ENCODE measurements at regions not wholly inside any gene's neighbourhood (a gene's known extent, or its start where the extent isn't known, plus 50 kb on each side); places are given as distances from the start of the nearest gene placed in this dataset.

DNA sequence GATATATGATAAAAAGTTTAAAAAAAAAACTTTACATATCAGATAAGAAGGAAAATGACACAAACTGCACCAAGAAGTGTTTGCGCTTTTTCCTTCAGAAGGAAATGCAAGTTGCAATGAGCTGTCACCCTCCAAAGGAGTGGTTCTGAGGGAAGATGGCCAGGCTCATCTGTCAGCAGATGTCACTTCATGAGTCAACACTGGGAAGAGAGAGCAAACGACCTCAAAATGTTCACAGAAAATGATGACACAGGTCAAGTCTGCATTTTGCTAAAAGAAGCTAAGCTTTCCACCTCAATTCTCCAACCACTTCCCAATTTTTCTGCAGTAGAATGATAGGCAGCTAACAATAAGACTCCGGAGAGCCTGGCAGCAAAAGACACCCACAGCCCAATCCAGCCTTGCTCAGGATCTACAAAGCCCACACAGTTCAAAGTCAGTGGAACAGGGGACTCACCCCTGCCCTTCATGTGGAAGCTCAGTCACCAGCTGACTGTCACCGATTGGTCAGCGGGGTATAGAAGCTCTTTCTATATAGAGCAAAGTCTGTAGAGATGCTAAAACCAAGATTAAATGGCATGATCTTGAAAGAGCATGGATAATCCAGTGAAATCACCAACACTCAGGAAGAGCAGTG is 155.1 kb upstream of the NEBL start:
- intact Hi-C loops (cut with DNase I): no loop called here
- 76 to 79% methylated on average over 5 of the region's 5 CpGs for WGBS, 2 donors
- no peaks in the 10 kb centered on the region for H3K4me1 ChIP-seq (ENCODE audit: control insufficient read depth in 1 of 2, insufficient read depth in 2 of 2, low read length in 2 of 2)
- no peak overlapping the region for H3K27ac ChIP-seq (ENCODE audit: low read depth in 1 of 2, low read length in 2 of 2)
- DNase-seq (no peak), ATAC-seq (ENCODE audit: low FRiP score) (no peak)
- H3K9me3 ChIP-seq (ENCODE audit: control insufficient read depth, low read length): peaks cover 3% of the 10 kb centered on the region
- no peak overlapping the region for H3K4me3 ChIP-seq (ENCODE audit: low read length in 2 of 2)
- H3K36me3 ChIP-seq (ENCODE audit: control insufficient read depth in 1 of 2, insufficient read depth in 2 of 2, low read length in 1 of 2): no peaks in the 10 kb centered on the region
- H3K27me3 ChIP-seq (ENCODE audit: control insufficient read depth in 1 of 2, insufficient read depth in 2 of 2, low read length in 1 of 2): no peaks in the 10 kb centered on the region

DNA sequence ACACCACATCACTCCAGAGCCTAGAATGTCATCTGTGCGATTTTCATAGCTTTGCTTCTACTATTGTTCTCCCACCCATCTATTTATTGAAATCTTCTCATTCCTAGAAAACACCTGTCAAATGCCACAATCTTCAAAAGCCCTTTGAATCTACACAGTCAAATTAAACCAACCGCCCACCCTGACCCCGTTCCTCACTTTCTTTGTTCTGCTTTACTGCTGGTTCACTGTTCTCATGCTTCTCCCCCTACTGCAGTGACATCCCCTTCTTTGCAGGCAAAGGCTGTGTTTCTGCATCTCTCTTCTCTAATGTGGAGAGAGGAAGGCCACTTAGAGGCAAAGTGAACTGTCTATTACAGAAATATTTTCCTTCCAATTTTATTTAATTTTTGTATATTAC is 152.4 kb upstream of the NEBL start:
- Histone ChIP-seq H3K9me3 (ENCODE audit: control insufficient read depth, low read length) (peaks cover 3% of the 10 kb centered on the region), H3K4me1 (ENCODE audit: control insufficient read depth in 1 of 2, insufficient read depth in 2 of 2, low read length in 2 of 2) (no peaks in the 10 kb centered on the region), H3K27ac (ENCODE audit: low read depth in 1 of 2, low read length in 2 of 2) (no peak overlapping the region), H3K36me3 (ENCODE audit: control insufficient read depth in 1 of 2, insufficient read depth in 2 of 2, low read length in 1 of 2) (no peaks in the 10 kb centered on the region), H3K27me3 (ENCODE audit: control insufficient read depth in 1 of 2, insufficient read depth in 2 of 2, low read length in 1 of 2) (no peaks in the 10 kb centered on the region), H3K4me3 (ENCODE audit: low read length in 2 of 2) (no peak overlapping the region)
- intact Hi-C loops (cut with DNase I): no loop called here
- 92 to 95% methylated on average over 3 of the region's 3 CpGs for WGBS, 2 donors
- ATAC-seq (ENCODE audit: low FRiP score) (no peak), DNase-seq (no peak)

DNA sequence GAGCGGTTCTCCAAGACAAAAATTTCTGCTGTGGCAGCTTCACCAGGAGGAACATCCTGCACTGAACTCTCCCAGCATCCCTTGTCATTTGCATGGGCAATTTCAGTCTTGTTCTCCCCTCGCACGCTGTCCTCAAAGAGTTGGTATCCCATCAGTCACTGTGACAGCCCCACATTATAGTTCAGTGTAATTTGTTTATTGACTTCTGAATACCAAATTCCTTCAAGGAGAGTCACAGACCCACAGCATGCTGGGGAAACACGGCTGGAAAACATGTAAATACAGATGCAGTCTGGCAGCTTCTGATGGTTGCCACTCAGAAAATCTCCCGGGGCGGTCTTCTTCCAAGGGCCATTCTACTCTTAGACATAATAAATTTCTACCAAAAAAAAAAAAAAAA is 151.0 kb upstream of the NEBL start:
- H3K4me1 ChIP-seq (ENCODE audit: control insufficient read depth in 1 of 2, insufficient read depth in 2 of 2, low read length in 2 of 2): no peaks in the 10 kb centered on the region
- peaks cover 3% of the 10 kb centered on the region for H3K9me3 ChIP-seq (ENCODE audit: control insufficient read depth, low read length)
- intact Hi-C loops (cut with DNase I): no loop called here
- H3K4me3 ChIP-seq (ENCODE audit: low read length in 2 of 2): no peak overlapping the region
- WGBS, 2 donors: 67 to 70% methylated on average over 6 of the region's 6 CpGs
- no peak for DNase-seq
- no peak overlapping the region for H3K27ac ChIP-seq (ENCODE audit: low read depth in 1 of 2, low read length in 2 of 2)
- ATAC-seq (ENCODE audit: low FRiP score): no peak
- H3K27me3 ChIP-seq (ENCODE audit: control insufficient read depth in 1 of 2, insufficient read depth in 2 of 2, low read length in 1 of 2): no peaks in the 10 kb centered on the region
- H3K36me3 ChIP-seq (ENCODE audit: control insufficient read depth in 1 of 2, insufficient read depth in 2 of 2, low read length in 1 of 2): no peaks in the 10 kb centered on the region

DNA sequence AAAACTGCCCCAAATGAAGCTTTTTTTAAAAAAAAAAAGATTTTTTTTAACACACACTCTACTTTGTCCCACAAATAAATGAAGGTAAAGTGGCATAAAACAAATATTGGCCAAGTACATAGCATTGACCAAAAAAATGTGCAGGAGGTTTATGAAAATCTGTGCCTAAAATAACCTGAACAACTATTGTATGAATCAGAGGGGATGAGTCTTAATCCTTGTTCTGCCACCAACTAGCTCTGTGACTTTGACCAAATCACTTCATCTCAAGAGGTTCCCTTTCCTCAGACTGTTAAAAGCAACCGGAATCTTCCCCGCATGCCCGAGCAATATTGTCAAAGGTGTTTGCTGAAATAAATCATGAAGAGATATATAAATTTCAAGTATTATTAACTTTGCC is 150.4 kb upstream of the NEBL start:
- Histone ChIP-seq H3K4me3 (ENCODE audit: low read length in 2 of 2) (no peak overlapping the region), H3K27me3 (ENCODE audit: control insufficient read depth in 1 of 2, insufficient read depth in 2 of 2, low read length in 1 of 2) (no peaks in the 10 kb centered on the region), H3K9me3 (ENCODE audit: control insufficient read depth, low read length) (peaks cover 1% of the 10 kb centered on the region), H3K27ac (ENCODE audit: low read depth in 1 of 2, low read length in 2 of 2) (no peak overlapping the region), H3K36me3 (ENCODE audit: control insufficient read depth in 1 of 2, insufficient read depth in 2 of 2, low read length in 1 of 2) (no peaks in the 10 kb centered on the region), H3K4me1 (ENCODE audit: control insufficient read depth in 1 of 2, insufficient read depth in 2 of 2, low read length in 2 of 2) (no peaks in the 10 kb centered on the region)
- WGBS, 2 donors: 90 to 91% methylated on average over 3 of the region's 3 CpGs
- no peak for ATAC-seq (ENCODE audit: low FRiP score)
- DNase-seq: no peak
- intact Hi-C loops (cut with DNase I): no loop called here

DNA sequence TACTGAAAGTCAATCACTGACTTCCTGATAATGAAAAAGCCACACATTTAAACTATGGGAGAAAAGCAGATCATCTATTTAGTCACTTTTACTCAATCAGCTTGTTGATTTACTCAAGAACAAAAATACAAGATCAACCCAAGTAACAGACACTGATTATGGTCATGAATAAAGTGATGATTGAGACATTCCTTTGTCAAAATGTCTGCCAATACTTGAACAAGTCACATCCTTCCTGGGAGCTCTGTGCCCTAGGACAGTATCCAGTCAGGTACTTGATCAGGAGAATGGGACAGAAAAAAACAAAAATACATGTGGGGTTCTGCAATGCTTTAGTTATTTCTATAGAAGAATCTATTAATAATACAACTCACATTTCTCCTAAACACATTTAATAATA is 150.0 kb upstream of the NEBL start:
- intact Hi-C loops (cut with DNase I): no loop called here
- no peak overlapping the region for H3K4me3 ChIP-seq (ENCODE audit: low read length in 2 of 2)
- no peaks in the 10 kb centered on the region for H3K9me3 ChIP-seq (ENCODE audit: control insufficient read depth, low read length)
- H3K27ac ChIP-seq (ENCODE audit: low read depth in 1 of 2, low read length in 2 of 2): no peak overlapping the region
- no peaks in the 10 kb centered on the region for H3K4me1 ChIP-seq (ENCODE audit: control insufficient read depth in 1 of 2, insufficient read depth in 2 of 2, low read length in 2 of 2)
- no peak for DNase-seq
- no peaks in the 10 kb centered on the region for H3K36me3 ChIP-seq (ENCODE audit: control insufficient read depth in 1 of 2, insufficient read depth in 2 of 2, low read length in 1 of 2)
- no peaks in the 10 kb centered on the region for H3K27me3 ChIP-seq (ENCODE audit: control insufficient read depth in 1 of 2, insufficient read depth in 2 of 2, low read length in 1 of 2)
- ATAC-seq (ENCODE audit: low FRiP score): no peak

DNA sequence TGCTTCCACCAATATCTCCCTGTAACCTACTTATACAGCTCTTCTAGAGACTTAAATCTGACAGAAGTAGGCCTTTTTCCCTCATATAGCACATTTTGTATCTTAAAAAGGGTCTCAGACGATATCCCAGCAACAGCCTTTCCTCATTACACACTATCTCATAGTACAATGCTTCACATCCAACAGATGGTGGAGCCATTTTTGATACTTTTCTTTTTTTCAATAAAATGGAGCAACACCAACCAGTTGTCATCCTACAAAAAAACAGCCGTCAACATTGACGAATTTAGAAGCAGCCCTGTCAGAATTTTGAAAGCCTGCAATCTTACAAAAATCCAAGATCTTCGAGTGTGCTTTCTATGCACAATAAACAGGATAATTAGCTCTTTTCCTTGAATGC is 145.9 kb upstream of the NEBL start:
- 90 to 92% methylated on average over 4 of the region's 4 CpGs for WGBS, 2 donors
- Histone ChIP-seq H3K4me3 (ENCODE audit: low read length in 2 of 2) (no peak overlapping the region), H3K27me3 (ENCODE audit: control insufficient read depth in 1 of 2, insufficient read depth in 2 of 2, low read length in 1 of 2) (no peaks in the 10 kb centered on the region), H3K36me3 (ENCODE audit: control insufficient read depth in 1 of 2, insufficient read depth in 2 of 2, low read length in 1 of 2) (no peaks in the 10 kb centered on the region), H3K4me1 (ENCODE audit: control insufficient read depth in 1 of 2, insufficient read depth in 2 of 2, low read length in 2 of 2) (no peaks in the 10 kb centered on the region), H3K9me3 (ENCODE audit: control insufficient read depth, low read length) (no peaks in the 10 kb centered on the region), H3K27ac (ENCODE audit: low read depth in 1 of 2, low read length in 2 of 2) (no peak overlapping the region)
- DNase-seq (no peak), ATAC-seq (ENCODE audit: low FRiP score) (no peak)
- intact Hi-C loops (cut with DNase I): no loop called here

DNA sequence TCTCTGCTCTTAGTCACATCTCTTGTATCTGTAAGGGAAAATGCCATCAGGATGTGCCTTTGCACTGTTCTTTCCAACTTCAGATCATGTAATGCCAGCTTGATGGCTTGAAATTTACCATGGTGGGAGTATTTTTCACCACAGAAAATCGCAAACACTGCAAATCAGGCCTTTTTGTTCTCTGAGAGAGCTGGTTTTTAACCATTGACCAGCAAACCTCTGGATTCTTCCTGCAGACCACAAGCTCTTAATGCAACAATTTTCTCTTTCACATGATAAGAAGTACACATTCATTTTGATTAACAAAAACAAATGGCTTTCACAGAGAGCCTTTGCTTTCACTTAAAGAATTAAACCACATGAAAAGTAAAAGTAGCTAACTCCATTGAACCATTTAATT is 145.4 kb upstream of the NEBL start:
- no peak for DNase-seq
- no peak overlapping the region for H3K27ac ChIP-seq (ENCODE audit: low read depth in 1 of 2, low read length in 2 of 2)
- H3K9me3 ChIP-seq (ENCODE audit: control insufficient read depth, low read length): no peaks in the 10 kb centered on the region
- intact Hi-C loops (cut with DNase I): no loop called here
- 87 to 90% methylated on average over 1 of the region's 1 CpG for WGBS, 2 donors
- no peak for ATAC-seq (ENCODE audit: low FRiP score)
- H3K4me3 ChIP-seq (ENCODE audit: low read length in 2 of 2): no peak overlapping the region
- no peaks in the 10 kb centered on the region for H3K36me3 ChIP-seq (ENCODE audit: control insufficient read depth in 1 of 2, insufficient read depth in 2 of 2, low read length in 1 of 2)
- no peaks in the 10 kb centered on the region for H3K4me1 ChIP-seq (ENCODE audit: control insufficient read depth in 1 of 2, insufficient read depth in 2 of 2, low read length in 2 of 2)
- no peaks in the 10 kb centered on the region for H3K27me3 ChIP-seq (ENCODE audit: control insufficient read depth in 1 of 2, insufficient read depth in 2 of 2, low read length in 1 of 2)

DNA sequence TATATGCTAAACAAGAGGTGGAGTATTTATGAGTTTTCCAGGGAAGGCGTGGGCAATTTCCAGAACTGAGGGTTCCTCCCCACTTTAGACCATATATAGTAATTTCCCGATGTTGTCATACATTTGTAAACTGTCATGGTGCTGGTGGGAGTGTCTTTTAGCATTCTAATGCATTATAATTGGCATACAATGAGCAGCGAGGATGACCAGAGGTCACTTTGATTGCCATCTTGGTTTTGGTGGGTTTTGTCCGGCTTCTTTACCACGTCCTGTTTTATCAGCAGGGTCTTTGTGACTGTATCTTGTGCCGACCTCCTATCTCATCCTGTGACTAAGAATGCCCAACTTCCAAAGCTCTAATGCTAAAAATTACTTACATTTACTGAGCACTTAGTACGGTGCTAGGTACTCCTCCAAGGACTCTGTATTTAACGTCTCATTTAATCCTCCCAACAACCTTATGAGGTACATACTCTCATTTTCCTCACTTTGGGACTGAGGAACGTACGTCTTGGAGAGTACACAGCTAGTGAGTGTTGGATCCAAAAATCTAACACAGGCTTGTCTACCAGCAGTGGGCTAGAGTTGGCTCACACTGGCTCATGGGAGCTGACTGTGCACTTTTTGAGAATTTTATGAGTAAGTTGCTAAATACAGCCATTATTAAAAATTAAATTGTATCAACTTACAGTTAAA is 144.8 kb upstream of the NEBL start:
- Histone ChIP-seq H3K27me3 (ENCODE audit: control insufficient read depth in 1 of 2, insufficient read depth in 2 of 2, low read length in 1 of 2) (no peaks in the 10 kb centered on the region), H3K9me3 (ENCODE audit: control insufficient read depth, low read length) (no peaks in the 10 kb centered on the region), H3K36me3 (ENCODE audit: control insufficient read depth in 1 of 2, insufficient read depth in 2 of 2, low read length in 1 of 2) (no peaks in the 10 kb centered on the region), H3K27ac (ENCODE audit: low read depth in 1 of 2, low read length in 2 of 2) (no peak overlapping the region), H3K4me1 (ENCODE audit: control insufficient read depth in 1 of 2, insufficient read depth in 2 of 2, low read length in 2 of 2) (peaks cover 0 to under 1% of the 10 kb centered on the region in 2 donors), H3K4me3 (ENCODE audit: low read length in 2 of 2) (no peak overlapping the region)
- intact Hi-C loops (cut with DNase I): no loop called here
- DNase-seq (no peak), ATAC-seq (ENCODE audit: low FRiP score) (no peak)
- WGBS, 2 donors: 85 to 91% methylated on average over 10 of the region's 10 CpGs

DNA sequence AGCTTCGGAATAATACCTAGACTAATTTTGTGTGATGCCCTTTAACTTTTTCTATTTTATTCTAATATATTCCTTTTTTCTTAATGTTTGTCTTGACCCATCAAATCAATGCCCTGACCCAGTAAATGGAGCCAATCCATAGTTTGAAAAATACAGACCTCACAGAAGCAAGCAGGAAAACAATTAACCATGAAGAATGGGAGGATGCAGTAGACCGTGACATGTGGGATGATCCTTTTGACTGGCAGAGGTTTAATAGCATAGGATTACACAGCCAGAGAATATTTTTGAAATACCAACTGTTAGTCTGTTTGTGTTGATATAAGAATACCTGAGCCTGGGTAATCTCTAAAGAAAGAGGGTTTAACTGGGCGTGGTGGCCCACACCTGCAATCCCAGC is 142.6 kb upstream of the NEBL start:
- no peaks in the 10 kb centered on the region for H3K36me3 ChIP-seq (ENCODE audit: control insufficient read depth in 1 of 2, insufficient read depth in 2 of 2, low read length in 1 of 2)
- H3K27me3 ChIP-seq (ENCODE audit: control insufficient read depth in 1 of 2, insufficient read depth in 2 of 2, low read length in 1 of 2): no peaks in the 10 kb centered on the region
- intact Hi-C loops (cut with DNase I): no loop called here
- ATAC-seq (ENCODE audit: low FRiP score) (no peak), DNase-seq (no peak)
- 92% methylated on average over 3 of the region's 3 CpGs for WGBS, 2 donors
- H3K4me3 ChIP-seq (ENCODE audit: low read length in 2 of 2): no peak overlapping the region
- no peaks in the 10 kb centered on the region for H3K9me3 ChIP-seq (ENCODE audit: control insufficient read depth, low read length)
- no peak overlapping the region for H3K27ac ChIP-seq (ENCODE audit: low read depth in 1 of 2, low read length in 2 of 2)
- H3K4me1 ChIP-seq (ENCODE audit: control insufficient read depth in 1 of 2, insufficient read depth in 2 of 2, low read length in 2 of 2): peaks cover 0 to 1% of the 10 kb centered on the region in 2 donors
